Lower leg skin (tissue), 4 donors: ENCODE measurements at regions not wholly inside any gene's neighbourhood (a gene's known extent, or its start where the extent isn't known, plus 50 kb on each side); places are given as distances from the start of the nearest gene placed in this dataset.

Source experiments
- DNase-seq, 2 donors: peaks; one replicate each; pipeline ENCODE4 v3.0.0-alpha.2; 2019; ENCODE audit warnings: low spot score in 2 of 2
- H3K4me3 ChIP-seq: fragments of 200-600 bp; sonication (generic); 2 replicates; pipeline ENCODE4 v1.5.1; 2017; ENCODE audit warnings: mild to moderate bottlenecking, low read depth; ENCODE audit not compliant: poor library complexity, severe bottlenecking
- CTCF ChIP-seq, 3 donors: fragments of 450-650 bp; IDR thresholded peaks; one replicate each; pipeline ENCODE4 v1.5.1; 2016; ENCODE audit warnings: antibody characterized with exemption in 3 of 3, mild to moderate bottlenecking in 3 of 3, moderate library complexity in 2 of 3
- POLR2A ChIP-seq, 2 donors: fragments of 450-650 bp; IDR thresholded peaks; one replicate each; pipeline ENCODE4 v1.6.1; 2016 to 2017; ENCODE audit warnings: antibody characterized with exemption in 2 of 2, mild to moderate bottlenecking in 1 of 2, moderate library complexity in 1 of 2
- WGBS, 2 donors: methylation state at CpG; one replicate each; pipeline ENCODE4 v1.1.5; 2018; 5-methylcytosine and 5-hydroxymethylcytosine counted together
- intact Hi-C: fragments of 100-400 bp; cut with DNase I; formaldehyde crosslinking; loops from one replicate; pipeline ENCODE4 v1.15.0; 2023; ENCODE audit warnings: low total_unique reads

GRCh38 chr13:80656512-80656904 lies 315.6 kb upstream of the SPRY2 start:
- WGBS, 2 donors: 82 to 87% methylated on average over 2 of the region's 2 CpGs
- TF ChIP-seq CTCF (IDR thresholded peaks at IDR 0.05) (no peak), POLR2A (IDR thresholded peaks at IDR 0.05) (no peak)
- no peak for DNase-seq
- intact Hi-C loops: no loop called here
- no peak overlapping the region for H3K4me3 ChIP-seq

GRCh38 chr13:80655778-80656511 lies 315.0 kb upstream of the SPRY2 start:
- intact Hi-C loops: no loop called here
- no peak for TF ChIP-seq CTCF (IDR thresholded peaks at IDR 0.05)
- DNase-seq: no peak
- 78 to 82% methylated on average over 5 of the region's 5 CpGs for WGBS, 2 donors
- no peak overlapping the region for H3K4me3 ChIP-seq

- 44 to 82% methylated on average over 21 to 33 of the region's 37 CpGs for WGBS, 2 donors
- TF ChIP-seq CTCF (IDR thresholded peaks at IDR 0.05) (no peak), POLR2A (IDR thresholded peaks at IDR 0.05) (no peak)
- intact Hi-C loops: no loop called here
- no peak overlapping the region for H3K4me3 ChIP-seq
- DNase-seq: no peak
Observed at GRCh38 chr13:80654638-80655249, 313.8 kb upstream of the SPRY2 start.

- no peak for DNase-seq
- TF ChIP-seq POLR2A (IDR thresholded peaks at IDR 0.05) (no peak), CTCF (IDR thresholded peaks at IDR 0.05) (no peak)
- intact Hi-C loops: no loop called here
- WGBS, 2 donors: 91 to 99% methylated on average over 2 of the region's 2 CpGs
- no peak overlapping the region for H3K4me3 ChIP-seq
Observed at GRCh38 chr13:80649274-80649673, 308.3 kb upstream of the SPRY2 start.

GRCh38 chr13:80642641-80643040 lies 301.7 kb upstream of the SPRY2 start:
- TF ChIP-seq CTCF (IDR thresholded peaks at IDR 0.05): no peak
- TF ChIP-seq POLR2A (IDR thresholded peaks at IDR 0.05): no peak
- H3K4me3 ChIP-seq: no peak overlapping the region
- DNase-seq: no peak
- intact Hi-C loops: no loop called here
- 50 to 61% methylated on average over 3 of the region's 3 CpGs for WGBS, 2 donors
